B cell (primary cell): ENCODE measurements at regions not wholly inside any gene's neighbourhood (a gene's known extent, or its start where the extent isn't known, plus 50 kb on each side); places are given as distances from the start of the nearest gene placed in this dataset.

ENCODE experiments used
- CTCF ChIP-seq: fragments of 200-600 bp; IDR thresholded peaks from one replicate; pipeline ENCODE4 v1.8.0; 2022; ENCODE audit warnings: antibody characterized with exemption, mild to moderate bottlenecking
- EZH2 ChIP-seq: IDR thresholded peaks from 2 replicates; pipeline ENCODE4 v1.6.1; 2012; ENCODE audit warnings: borderline replicate concordance, low read depth, mild to moderate bottlenecking, moderate library complexity, low read length; ENCODE audit not compliant: insufficient read depth, poor library complexity, severe bottlenecking

- TF ChIP-seq CTCF (no peak), EZH2 (no peak)
These were observed 339.6 kb downstream of the NUP35 start for GRCh38 chr2:183463821-183464220.
